HepG2 (cell line): ENCODE measurements at regions not wholly inside any gene's neighbourhood (a gene's known extent, or its start where the extent isn't known, plus 50 kb on each side); places are given as distances from the start of the nearest gene placed in this dataset.
A peak's percentile ranks its signal among the peaks of the same experiment; 100 is the strongest.

Experiments
- ATAC-seq: fragments of 200-7000 bp; cut with Tn5 transposase; 3 replicates; pipeline ENCODE4 v1.9.1; 2020; ENCODE audit warnings: mild to moderate bottlenecking, moderate library complexity
- BruUV-seq: library from RNA; stranded (reverse); fragments of 400-500 nt; replicated peaks from 2 replicates; lab custom pipeline; 2021; lab: Mats Ljungman, UMichigan
- CTCF ChIA-PET: fragments of 300-600 bp; formaldehyde crosslinking; extraction: SDS; loops from one replicate; lab custom pipeline; 2021; ENCODE audit warnings: low total read pairs, inconsistent platforms, low intra/inter-chr PET ratio; lab: Yijun Ruan, JAX
- POLR2A ChIA-PET: fragments of 350-600 bp; sonication (Branson Sonifier 250); formaldehyde crosslinking; loops from one replicate; lab custom pipeline; 2020; ENCODE audit warnings: antibody characterized with exemption, inconsistent platforms; lab: Yijun Ruan, JAX
- DNase-seq: peaks from one replicate; pipeline ENCODE4 v3.0.0-alpha.2; 2015; ENCODE audit warnings: low spot score
- FAIRE-seq: peaks from 3 replicates; lab custom pipeline; 2011; peaks lifted over from hg19 to GRCh38; lab: Jason Lieb, UNC
- H2AFZ ChIP-seq: one replicate; pipeline ENCODE4 v1.6.1; 2011; ENCODE audit warnings: low read length, inconsistent platforms
- H3K27ac ChIP-seq: fragments of 300-600 bp; 3 replicates; pipeline ENCODE4 v1.8.0; 2011; ENCODE audit warnings: mixed run types, mild to moderate bottlenecking, mixed read lengths, low read length, inconsistent platforms; ENCODE audit not compliant: insufficient read depth; ENCODE audit errors: extremely low read length
- H3K27me3 ChIP-seq, 2 experiments: fragments of 200-600 bp in 1 of 2; 2 replicates in 1 of 2; 3 replicates in 1 of 2; pipeline versions ENCODE4 v1.6.0 to v1.8.0; 2011; ENCODE audit warnings: low read length in 2 of 2, mild to moderate bottlenecking in 2 of 2, moderate library complexity in 2 of 2, inconsistent platforms in 1 of 2; ENCODE audit not compliant: insufficient read depth in 2 of 2, control insufficient read depth in 1 of 2
- H3K36me3 ChIP-seq, 2 experiments: fragments of 200-600 bp in 1 of 2; replicated peaks in 1 of 2; 2 replicates in 1 of 2; 3 replicates in 1 of 2; pipeline versions ENCODE4 v1.5.1 to v1.8.0; 2011; ENCODE audit warnings: low read length in 2 of 2, inconsistent platforms in 1 of 2; ENCODE audit not compliant: insufficient read depth in 2 of 2, control insufficient read depth in 1 of 2
- H3K4me1 ChIP-seq: 2 replicates; pipeline ENCODE4 v1.5.1; 2012; ENCODE audit warnings: low read length, inconsistent platforms; ENCODE audit not compliant: insufficient read depth
- H3K4me2 ChIP-seq: 2 replicates; pipeline ENCODE4 v1.6.0; 2011; ENCODE audit warnings: low read depth, low read length, inconsistent platforms
- H3K4me3 ChIP-seq, 3 experiments: fragments of 200-600 bp in 1 of 3; sonication (generic), shearing (Covaris generic) in 1 of 3; replicated peaks in 1 of 3; 2 replicates each; pipeline ENCODE4 v1.5.1; 2011 to 2016; ENCODE audit warnings: low read length in 3 of 3, inconsistent platforms in 2 of 3, low read depth in 2 of 3, mild to moderate bottlenecking in 2 of 3, control low read depth in 1 of 3, mixed read lengths in 1 of 3; ENCODE audit not compliant: insufficient read depth in 1 of 3
- H3K79me2 ChIP-seq: one replicate; pipeline ENCODE4 v1.6.1; 2011; ENCODE audit warnings: low read length, inconsistent platforms; ENCODE audit not compliant: insufficient read depth
- H3K9ac ChIP-seq: 2 replicates; pipeline ENCODE4 v1.6.0; 2011; ENCODE audit warnings: mild to moderate bottlenecking, low read depth, low read length, inconsistent platforms; ENCODE audit not compliant: insufficient read depth
- H3K9me3 ChIP-seq: 2 replicates; pipeline ENCODE4 v1.5.1; 2012; ENCODE audit warnings: mild to moderate bottlenecking, low read length
- H4K20me1 ChIP-seq: 2 replicates; pipeline ENCODE4 v1.6.0; 2011; ENCODE audit warnings: inconsistent platforms, mild to moderate bottlenecking, low read length, moderate library complexity; ENCODE audit not compliant: insufficient read depth
- ATF7 ChIP-seq, 2 experiments: fragments of 450-650 bp in 1 of 2; sonication (generic) in 1 of 2; formaldehyde crosslinking in 1 of 2; IDR thresholded peaks; 2 replicates each; pipeline versions ENCODE4 v1.4.0 to v1.6.1; 2016 to 2020; ENCODE audit warnings: antibody characterized with exemption in 1 of 2, mild to moderate bottlenecking in 1 of 2, missing genetic modification reagents in 1 of 2
- CREB1 ChIP-seq, 2 experiments: fragments of 450-650 bp in 1 of 2; IDR thresholded peaks; 2 replicates each; pipeline ENCODE4 v1.6.1; 2016 to 2017; ENCODE audit warnings: control low read depth in 1 of 2, mild to moderate bottlenecking in 1 of 2, missing compliant biosample characterization in 1 of 2, missing genetic modification characterization in 1 of 2
- KAT7 ChIP-seq: IDR thresholded peaks from 2 replicates; pipeline ENCODE4 v1.6.1; 2018; ENCODE audit warnings: borderline replicate concordance, missing compliant biosample characterization
- ONECUT2 ChIP-seq: sonication (generic); formaldehyde crosslinking; IDR thresholded peaks from 2 replicates; pipeline ENCODE4 v1.4.0; 2020; ENCODE audit warnings: missing genetic modification reagents
- PLRG1 ChIP-seq: fragments of 450-650 bp; conservative IDR thresholded peaks from 2 replicates; pipeline ENCODE4 v1.6.1; 2016
- WGBS: methylation state at CpG from one replicate; pipeline ENCODE4 v1.1.6; 2017; ENCODE audit warnings: low lambda C conversion rate; 5-methylcytosine and 5-hydroxymethylcytosine counted together
- in situ Hi-C: cut with HindIII; loops from 2 replicates; pipeline ENCODE4 v1.10.0; 2017; ENCODE audit warnings: low pct_unique_long_range_greater_than_20kb; ENCODE audit not compliant: extremely low pct_ligation_motif_present
- intact Hi-C: fragments of 100-400 bp; cut with micrococcal nuclease; formaldehyde crosslinking; loops from one replicate; pipeline ENCODE4 v1.10.0; 2022; ENCODE audit not compliant: unreplicated experiment

- in situ Hi-C loops (no loop called here), intact Hi-C loops (no loop called here)
- H3K4me1 ChIP-seq: no peaks in the 10 kb centered on the region
- ChIA-PET POLR2A (no interaction called here), CTCF (no interaction called here)
- no peaks in the 10 kb centered on the region for H4K20me1 ChIP-seq
- no peaks in the 10 kb centered on the region for H3K36me3 ChIP-seq
- H3K79me2 ChIP-seq: no peaks in the 10 kb centered on the region
- H3K4me2 ChIP-seq: no peak overlapping the region
- TF ChIP-seq ATF7 (IDR thresholded peaks at IDR 0.05) (peak; percentile 79), ATF7 (CRISPR knock-in tag; IDR thresholded peaks at IDR 0.05) (no peak), KAT7 (CRISPR knock-in tag) (no peak), CREB1 (IDR thresholded peaks at IDR 0.05) (peak; percentile 70), CREB1 (CRISPR knock-in tag; IDR thresholded peaks at IDR 0.05) (no peak), PLRG1 (no peak)
- FAIRE-seq: no peak
- DNase-seq: no peak
- ATAC-seq: no peak
- no peaks in the 10 kb centered on the region for H3K27me3 ChIP-seq
- H3K4me3 ChIP-seq: no peak overlapping the region
- H3K27ac ChIP-seq: no peak overlapping the region
- no peak overlapping the region for H3K9ac ChIP-seq
- WGBS: 15% methylated on average over 3 of the region's 3 CpGs
- H2AFZ ChIP-seq: no peak overlapping the region
- no TSS peak for BruUV-seq
- H3K9me3 ChIP-seq: no peaks in the 10 kb centered on the region
These were observed 399.8 kb upstream of the ST6GAL2 start for GRCh38 chr2:107285621-107286299.

GRCh38 chr2:107290041-107290440 lies 404.1 kb upstream of the ST6GAL2 start:
- ChIA-PET POLR2A (no interaction called here), CTCF (no interaction called here)
- in situ Hi-C loops: no loop called here
- no peak for FAIRE-seq
- no peaks in the 10 kb centered on the region; the same call in 1 of the 2 replicates for H3K9me3 ChIP-seq
- no peak overlapping the region for H3K9ac ChIP-seq
- no peak overlapping the region for H2AFZ ChIP-seq
- no peaks in the 10 kb centered on the region for H3K79me2 ChIP-seq
- TF ChIP-seq ONECUT2: no peak
- no peaks in the 10 kb centered on the region for H3K36me3 ChIP-seq
- H3K4me1 ChIP-seq: no peaks in the 10 kb centered on the region
- intact Hi-C loops: no loop called here
- H3K27me3 ChIP-seq: no peaks in the 10 kb centered on the region
- WGBS: under 1% methylated on average over 3 of the region's 3 CpGs
- DNase-seq: no peak
- ATAC-seq: no peak
- no peak overlapping the region for H3K4me2 ChIP-seq
- H3K27ac ChIP-seq: no peak overlapping the region
- no peak overlapping the region for H3K4me3 ChIP-seq
- BruUV-seq: no TSS peak
- no peaks in the 10 kb centered on the region for H4K20me1 ChIP-seq
